T47D (cell line): ENCODE measurements at regions not wholly inside any gene's neighbourhood (a gene's known extent, or its start where the extent isn't known, plus 50 kb on each side); places are given as distances from the start of the nearest gene placed in this dataset.
"Not testable (repeated sequence)": the region's sequence is repeated elsewhere in the genome, so short reads cannot be mapped to it uniquely, and the experiment has no call there.

Experiments
- DNase-seq, 2 experiments: peaks; one replicate each; pipeline versions ENCODE4 v3.0.0 to v3.0.0-alpha.2; 2011 to 2012; ENCODE audit warnings: low read depth in 1 of 2, low spot score in 1 of 2
- JUND ChIP-seq: IDR thresholded peaks from 2 replicates; pipeline ENCODE4 v1.6.1; 2012; ENCODE audit warnings: low read depth
- in situ Hi-C: cut with HindIII; loops from 2 replicates; pipeline ENCODE4 v1.10.0; 2016; ENCODE audit warnings: low sequenced_read_pairs, low pct_unique_long_range_greater_than_20kb

GRCh38 chr7:54187886-54188685 lies 354.1 kb upstream of the VSTM2A start:
- in situ Hi-C loops, result no loop called here
- TF ChIP-seq JUND, result no peak
- DNase-seq, result no peak

DNA sequence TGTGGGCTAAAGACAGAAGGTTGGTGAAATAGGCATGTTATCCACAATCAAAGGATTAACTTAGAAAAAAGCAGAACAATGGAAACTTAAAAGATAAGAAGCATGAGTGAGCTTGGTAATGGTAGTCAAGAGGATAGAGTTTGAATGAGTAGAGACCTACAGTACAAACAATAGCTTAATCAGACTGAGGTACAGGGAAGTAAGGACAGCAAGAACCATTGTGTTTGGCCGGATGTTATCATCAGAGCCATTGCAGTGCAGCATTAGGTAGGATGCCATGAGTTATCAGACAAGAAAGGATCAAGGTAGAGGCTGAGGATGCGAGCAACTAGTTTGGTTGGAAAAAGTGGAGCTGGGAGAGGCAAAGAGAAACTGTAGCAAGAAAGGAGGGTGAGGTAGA lies 353.3 kb upstream of the VSTM2A start:
- in situ Hi-C loops, result no loop called here
- no peak for TF ChIP-seq JUND
- no peak for DNase-seq

DNA sequence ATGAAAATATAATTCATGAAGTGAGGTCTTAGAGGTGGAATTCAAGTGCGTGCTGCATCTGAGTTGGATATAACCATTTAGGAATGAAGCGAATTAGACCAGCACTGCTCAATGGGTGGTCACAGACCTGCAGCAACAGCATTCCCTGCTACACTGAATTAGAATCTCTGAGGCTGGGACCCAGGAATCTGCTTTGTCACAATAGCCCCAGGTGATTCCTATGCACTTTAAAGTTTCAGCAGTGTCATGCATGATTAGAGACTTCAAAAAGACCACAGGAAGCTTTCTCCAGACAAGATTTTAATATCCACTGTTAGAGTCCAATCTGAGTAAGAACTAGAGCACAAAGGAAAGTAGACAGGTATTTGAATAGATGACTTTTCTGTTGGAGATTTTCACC lies 352.8 kb upstream of the VSTM2A start:
- DNase-seq, result no peak
- TF ChIP-seq JUND, result no peak
- in situ Hi-C loops, result no loop called here

DNA sequence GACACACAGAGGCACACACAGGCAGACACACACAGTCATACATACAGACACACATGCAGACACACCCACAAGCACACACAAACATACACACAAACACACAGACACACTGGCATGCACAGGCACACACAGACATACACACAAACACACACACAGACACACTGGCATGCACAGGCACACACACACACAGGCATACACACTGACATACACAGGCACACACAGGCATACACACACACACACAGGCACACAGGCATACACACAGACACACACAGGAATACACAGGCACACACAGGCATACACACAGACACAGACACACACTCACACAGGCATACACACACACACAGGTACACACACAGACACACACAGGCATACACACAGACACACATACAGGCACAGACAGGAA lies 340.7 kb upstream of the VSTM2A start:
- in situ Hi-C loops, result no loop called here
- no peak for DNase-seq
- TF ChIP-seq JUND, result no peak

- no peak for TF ChIP-seq JUND
- DNase-seq, result no peak
- in situ Hi-C loops, result no loop called here
Observed at GRCh38 chr7:54215424-54215823, 326.8 kb upstream of the VSTM2A start.

DNA sequence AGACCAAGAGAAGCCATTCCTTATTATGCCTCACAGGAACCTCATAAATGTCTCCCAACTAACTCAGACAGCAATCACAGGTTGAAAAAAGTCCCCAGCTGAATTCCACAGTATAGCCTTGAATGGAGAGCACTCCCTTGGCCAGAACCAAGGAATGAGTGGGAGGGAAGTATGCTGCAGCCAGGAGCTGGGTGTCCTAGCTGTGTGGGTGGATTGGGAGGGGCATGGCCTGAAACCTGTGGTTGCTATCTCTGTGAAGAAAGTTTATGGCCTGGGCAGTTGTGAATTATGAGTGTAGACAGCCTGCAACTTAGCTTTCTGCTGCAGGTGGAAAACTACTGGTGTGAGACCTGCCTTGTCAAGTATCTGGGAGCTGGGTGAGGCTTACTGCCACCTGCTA lies 316.1 kb upstream of the VSTM2A start:
- in situ Hi-C loops, DNase-seq: not testable (repeated sequence)

- in situ Hi-C loops, result no loop called here
- DNase-seq, result no peak
- TF ChIP-seq JUND, result no peak
Observed at GRCh38 chr7:54242776-54243175, 299.4 kb upstream of the VSTM2A start.

DNA sequence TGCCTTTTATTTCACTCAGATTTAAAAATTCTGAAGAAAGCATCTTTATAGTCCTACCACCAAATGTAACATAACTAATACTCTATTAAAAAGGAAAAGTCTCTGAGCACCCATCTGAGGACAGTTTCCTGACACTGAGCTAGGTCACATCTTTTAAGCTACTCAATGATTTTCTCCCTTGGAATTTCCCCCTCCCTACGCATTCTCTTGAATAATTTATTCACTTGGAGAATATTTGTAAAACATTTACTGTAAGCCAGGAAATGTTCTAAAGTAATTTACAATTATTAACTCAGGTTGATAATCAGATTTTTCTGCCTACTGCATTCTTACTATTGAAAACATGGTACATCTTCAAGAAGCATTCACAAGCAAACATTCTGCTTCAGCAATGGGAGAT lies 297.2 kb upstream of the VSTM2A start:
- no peak for TF ChIP-seq JUND
- in situ Hi-C loops, result no loop called here

DNA sequence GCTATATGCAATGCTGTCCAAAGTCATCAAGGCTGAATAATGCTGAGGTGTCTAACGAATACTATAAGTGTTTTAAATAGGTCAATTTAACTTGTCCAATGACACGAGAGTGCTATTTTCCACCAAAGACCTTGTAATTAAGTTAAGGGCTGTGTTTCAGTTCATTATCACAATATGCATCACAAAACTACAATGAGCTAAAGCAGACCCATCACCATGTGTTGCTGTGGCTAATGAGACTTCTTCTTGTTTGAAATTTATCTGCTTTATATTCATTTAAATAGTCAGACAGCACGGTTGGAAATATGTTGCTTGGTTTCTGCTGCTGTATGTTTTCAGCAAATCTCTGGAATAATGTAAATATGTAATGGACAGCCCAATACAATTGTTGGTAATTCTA lies 292.5 kb upstream of the VSTM2A start:
- no peak for TF ChIP-seq JUND
- in situ Hi-C loops, result no loop called here
- no peak for DNase-seq

More for the DNA sequence above, 297.2 kb upstream of the VSTM2A start:
- no peak for DNase-seq

DNA sequence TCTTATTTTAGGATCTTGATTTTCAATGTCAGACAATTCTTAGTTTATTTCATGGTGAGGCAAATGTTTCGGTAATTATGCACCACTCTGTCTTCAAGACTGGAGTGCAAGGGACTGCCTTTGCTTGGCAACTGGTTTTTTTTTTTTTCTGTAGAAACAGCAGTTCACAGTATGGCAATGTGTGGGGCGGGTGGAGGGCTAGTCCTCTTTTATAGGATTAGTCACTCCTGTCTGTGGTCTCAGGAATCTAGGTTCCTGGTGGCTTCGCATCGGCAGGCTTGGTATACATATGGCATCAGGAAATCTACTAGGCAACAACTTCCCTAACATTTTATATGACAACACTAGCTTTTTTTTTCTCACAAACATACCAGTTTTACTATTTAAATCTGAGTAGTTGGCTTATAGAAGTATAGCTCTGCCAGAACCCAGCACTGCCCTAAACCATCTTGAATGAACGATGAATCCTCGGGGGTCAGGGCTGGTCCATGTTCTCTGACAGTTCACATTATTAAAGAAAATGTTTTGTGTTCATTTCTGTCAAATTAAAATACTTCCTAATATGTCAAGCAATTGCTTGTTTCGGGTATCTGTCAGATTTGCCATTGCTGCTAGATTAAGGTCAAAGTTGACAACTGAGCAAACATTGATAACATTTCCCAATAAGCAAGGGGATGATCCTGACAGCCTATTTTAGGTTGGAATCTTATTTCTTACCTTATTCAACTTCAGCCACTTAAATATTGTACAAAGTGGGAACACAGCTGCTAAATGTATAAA lies 289.7 kb upstream of the VSTM2A start:
- no peak for TF ChIP-seq JUND
- no peak for DNase-seq
- in situ Hi-C loops, result no loop called here

DNA sequence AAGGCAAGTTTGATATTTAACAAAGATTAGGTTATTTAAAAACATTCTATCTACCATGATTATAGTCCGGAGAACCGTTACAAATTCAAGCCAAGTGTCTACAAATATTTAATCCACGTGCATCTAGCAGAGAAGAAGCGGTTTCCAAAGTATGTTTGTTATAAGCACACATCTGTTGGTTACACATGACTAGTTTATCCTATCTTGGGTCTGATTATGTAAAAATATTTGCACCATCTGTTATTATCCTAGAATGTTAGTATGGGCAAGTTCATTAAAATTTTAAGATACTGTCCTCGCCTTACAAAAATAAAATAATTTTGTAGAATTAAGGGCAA lies 289.2 kb upstream of the VSTM2A start:
- no peak for DNase-seq
- TF ChIP-seq JUND, result no peak
- in situ Hi-C loops, result no loop called here

DNA sequence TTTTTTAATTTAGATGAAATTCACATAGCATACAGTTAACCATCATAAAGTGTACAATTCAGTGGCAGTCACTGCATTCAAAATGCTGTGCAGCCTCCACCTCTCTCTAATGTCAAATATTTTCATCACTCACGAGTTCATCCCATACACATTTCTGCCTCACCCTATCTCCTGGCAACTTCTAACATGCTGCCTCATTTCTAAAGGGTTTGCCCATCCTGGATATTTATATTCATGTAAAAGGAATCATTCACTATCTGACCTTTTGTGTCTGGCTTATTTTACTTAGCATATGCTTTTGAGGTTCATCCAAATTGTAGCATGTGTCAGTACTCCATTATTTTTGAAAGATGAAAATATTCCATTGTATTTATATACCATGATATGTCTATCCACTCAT lies 286.9 kb upstream of the VSTM2A start:
- no peak for TF ChIP-seq JUND

GRCh38 chr7:54259185-54259584 lies 283.0 kb upstream of the VSTM2A start:
- DNase-seq, result no peak
- in situ Hi-C loops, result no loop called here
- TF ChIP-seq JUND, result no peak

More for the DNA sequence above, 286.9 kb upstream of the VSTM2A start:
- no peak for DNase-seq
- in situ Hi-C loops, result no loop called here
